Activated T-helper 2 cell treated with anti-CD3 and anti-CD28 coated beads, Interferon-gamma antibody, Interleukin-2, Interleukin-4, amounts not matched to agents 10 μg/mL and 5 μg/mL and 100 μg/mL, durations not matched to agents 14 hours and 24 hours and 36 hours (primary cell): ENCODE measurements at regions not wholly inside any gene's neighbourhood (a gene's known extent, or its start where the extent isn't known, plus 50 kb on each side); places are given as distances from the start of the nearest gene placed in this dataset.

Source experiments
- DNase-seq: peaks from one replicate; pipeline ENCODE4 v3.0.0; 2021; ENCODE audit warnings: low spot score
- H3K27ac Mint-ChIP-seq: one replicate; pipeline ENCODE4 v1.8.0; 2021; ENCODE audit warnings: mixed read lengths
- H3K27me3 Mint-ChIP-seq: one replicate; pipeline ENCODE4 v1.8.0; 2021; ENCODE audit warnings: low read depth, mixed read lengths
- H3K36me3 Mint-ChIP-seq: one replicate; pipeline ENCODE4 v1.8.0; 2021; ENCODE audit warnings: low read depth, mixed read lengths
- H3K4me1 Mint-ChIP-seq: one replicate; pipeline ENCODE4 v1.8.0; 2021; ENCODE audit warnings: low read depth, mixed read lengths
- H3K4me3 Mint-ChIP-seq: one replicate; pipeline ENCODE4 v1.8.0; 2021; ENCODE audit warnings: low read depth, mild to moderate bottlenecking, moderate library complexity, mixed read lengths
- H3K9me3 Mint-ChIP-seq: one replicate; pipeline ENCODE4 v1.8.0; 2021; ENCODE audit warnings: mixed read lengths
- intact Hi-C: fragments of 100-400 bp; cut with micrococcal nuclease; formaldehyde crosslinking; loops from one replicate; pipeline ENCODE4 v1.15.1; 2023

- intact Hi-C loops, result no loop called here
- Mint-ChIP-seq H3K4me3 (no peak overlapping the region), H3K27me3 (no peaks in the 10 kb centered on the region), H3K36me3 (no peaks in the 10 kb centered on the region), H3K27ac (no peak overlapping the region), H3K4me1 (peaks cover 12% of the 10 kb centered on the region), H3K9me3 (peaks cover 11% of the 10 kb centered on the region)
- no peak for DNase-seq
Observed at GRCh38 chr5:96013254-96013653, 51.6 kb upstream of the ELL2 start.

GRCh38 chr5:96012399-96012798 lies 50.7 kb upstream of the ELL2 start:
- no peaks in the 10 kb centered on the region for H3K27me3 Mint-ChIP-seq
- no peaks in the 10 kb centered on the region for H3K36me3 Mint-ChIP-seq
- no peak overlapping the region for H3K27ac Mint-ChIP-seq
- peaks cover 11% of the 10 kb centered on the region for H3K9me3 Mint-ChIP-seq
- no peak for DNase-seq
- no peak overlapping the region for H3K4me3 Mint-ChIP-seq
- intact Hi-C loops, result no loop called here
- peaks cover 12% of the 10 kb centered on the region for H3K4me1 Mint-ChIP-seq
